IPS-18a (cell line): ENCODE measurements at regions not wholly inside any gene's neighbourhood (a gene's known extent, or its start where the extent isn't known, plus 50 kb on each side); places are given as distances from the start of the nearest gene placed in this dataset.
"Not testable (repeated sequence)": the region's sequence is repeated elsewhere in the genome, so short reads cannot be mapped to it uniquely, and the experiment has no call there.

Experiments used
- H3K27ac ChIP-seq: one replicate; pipeline ENCODE4 v1.5.1; 2013; ENCODE audit warnings: low read length
- H3K27me3 ChIP-seq: one replicate; pipeline ENCODE4 v1.6.1; 2013; ENCODE audit warnings: mild to moderate bottlenecking, low read length; ENCODE audit not compliant: control insufficient read depth, insufficient read depth
- H3K36me3 ChIP-seq: one replicate; pipeline ENCODE4 v1.6.1; 2013; ENCODE audit warnings: low read depth, low read length; ENCODE audit not compliant: control insufficient read depth
- H3K4me1 ChIP-seq: one replicate; pipeline ENCODE4 v1.6.1; 2013; ENCODE audit warnings: low read depth, low read length; ENCODE audit not compliant: control insufficient read depth
- H3K4me3 ChIP-seq: one replicate; pipeline ENCODE4 v1.5.1; 2013; ENCODE audit warnings: low read length
- H3K9ac ChIP-seq: one replicate; pipeline ENCODE4 v1.6.1; 2013; ENCODE audit warnings: mild to moderate bottlenecking, low read length, moderate library complexity
- H3K9me3 ChIP-seq: one replicate; pipeline ENCODE4 v1.6.1; 2013; ENCODE audit warnings: low read depth, low read length; ENCODE audit not compliant: control insufficient read depth

DNA sequence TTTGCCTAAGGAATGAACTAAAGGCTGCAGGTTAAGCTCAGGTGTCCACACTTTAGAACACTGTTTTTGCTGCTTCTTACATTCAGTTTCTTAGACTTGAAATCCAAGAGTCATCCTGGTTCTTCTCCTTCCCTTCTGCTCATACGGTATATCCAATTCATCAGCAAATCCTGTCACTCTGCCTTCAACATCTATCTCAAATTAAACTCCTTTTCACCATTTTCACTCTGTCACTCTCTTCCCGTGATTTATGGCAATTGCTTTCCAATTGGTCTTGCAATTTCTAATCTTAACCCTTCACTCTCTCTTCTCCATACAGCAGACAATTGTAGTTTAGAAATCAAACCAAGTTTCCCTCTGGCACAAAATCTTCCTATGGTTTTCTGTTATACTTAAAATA is 182.9 kb downstream of the MRPS30 start:
- Histone ChIP-seq H3K36me3 (no peaks in the 10 kb centered on the region), H3K4me3 (no peak overlapping the region), H3K27ac (no peak overlapping the region), H3K9me3 (peaks cover 13% of the 10 kb centered on the region), H3K9ac (no peak overlapping the region), H3K27me3 (no peaks in the 10 kb centered on the region), H3K4me1 (no peaks in the 10 kb centered on the region)

DNA sequence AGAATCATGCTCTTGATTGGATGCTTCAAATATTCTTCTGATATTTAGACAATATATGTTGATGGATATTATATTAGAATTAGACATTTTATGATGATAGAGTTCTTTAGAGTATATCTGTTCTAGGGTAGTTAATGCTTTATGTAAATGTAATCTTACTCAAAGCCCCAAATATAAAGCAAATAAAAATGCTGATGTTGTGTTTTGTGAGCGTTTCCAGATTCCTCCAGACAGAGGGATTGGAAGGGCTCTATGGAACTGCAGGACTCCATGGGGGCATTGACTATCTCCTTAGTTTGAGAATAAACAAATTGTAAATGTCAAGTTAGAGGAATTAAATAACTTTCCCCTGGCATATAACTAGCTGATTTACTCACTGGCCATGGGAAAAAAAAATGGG is 184.5 kb downstream of the MRPS30 start:
- peaks cover 13% of the 10 kb centered on the region for H3K9me3 ChIP-seq
- H3K27me3 ChIP-seq, result no peaks in the 10 kb centered on the region
- H3K4me1 ChIP-seq, result no peaks in the 10 kb centered on the region
- H3K27ac ChIP-seq, result no peak overlapping the region
- no peak overlapping the region for H3K9ac ChIP-seq
- no peak overlapping the region for H3K4me3 ChIP-seq
- no peaks in the 10 kb centered on the region for H3K36me3 ChIP-seq

DNA sequence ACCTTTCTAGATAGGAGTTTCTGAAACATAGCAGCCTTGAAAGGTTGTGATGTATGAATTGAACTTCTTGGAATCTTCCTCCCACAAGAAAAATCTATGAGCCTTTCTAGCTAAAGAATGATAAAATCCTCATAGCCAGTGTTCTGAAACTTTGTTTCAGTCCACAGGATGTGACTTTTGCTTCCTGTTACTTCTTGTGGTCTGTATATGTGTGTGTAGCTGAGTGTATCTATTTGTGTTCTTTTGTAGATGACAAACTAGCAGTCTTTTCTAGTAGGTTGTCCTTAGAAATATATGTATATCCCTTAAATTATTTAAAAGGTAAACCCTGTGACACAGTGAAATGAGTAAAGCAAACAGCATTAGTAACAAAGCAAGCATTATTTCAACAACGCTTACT is 188.8 kb downstream of the MRPS30 start:
- no peak overlapping the region for H3K4me3 ChIP-seq
- H3K27me3 ChIP-seq, result no peaks in the 10 kb centered on the region
- H3K4me1 ChIP-seq, result no peaks in the 10 kb centered on the region
- no peak overlapping the region for H3K27ac ChIP-seq
- no peaks in the 10 kb centered on the region for H3K9me3 ChIP-seq
- no peak overlapping the region for H3K9ac ChIP-seq
- H3K36me3 ChIP-seq, result no peaks in the 10 kb centered on the region

DNA sequence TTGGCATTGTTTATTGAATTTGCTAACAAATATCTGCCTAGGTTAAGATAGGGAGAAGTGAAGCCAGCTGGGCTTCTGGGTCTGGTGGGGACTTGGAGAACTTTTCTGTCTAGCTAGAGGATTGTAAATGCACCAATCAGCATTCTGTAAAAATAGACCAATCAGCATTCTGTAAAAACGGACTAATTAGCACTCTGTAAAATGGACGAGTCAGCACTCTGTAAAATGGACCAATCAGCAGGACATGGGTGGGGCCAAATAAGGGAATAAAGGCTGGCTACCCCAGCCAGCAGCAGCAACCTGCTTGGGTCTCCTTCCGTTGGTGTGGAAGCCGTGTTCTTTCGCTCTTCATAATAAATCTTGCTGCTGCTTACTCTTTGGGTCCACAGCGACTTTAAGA is 198.4 kb downstream of the MRPS30 start:
- H3K9ac ChIP-seq, H3K27me3 ChIP-seq, H3K4me3 ChIP-seq, H3K9me3 ChIP-seq, H3K27ac ChIP-seq, H3K4me1 ChIP-seq, H3K36me3 ChIP-seq: not testable (repeated sequence)

DNA sequence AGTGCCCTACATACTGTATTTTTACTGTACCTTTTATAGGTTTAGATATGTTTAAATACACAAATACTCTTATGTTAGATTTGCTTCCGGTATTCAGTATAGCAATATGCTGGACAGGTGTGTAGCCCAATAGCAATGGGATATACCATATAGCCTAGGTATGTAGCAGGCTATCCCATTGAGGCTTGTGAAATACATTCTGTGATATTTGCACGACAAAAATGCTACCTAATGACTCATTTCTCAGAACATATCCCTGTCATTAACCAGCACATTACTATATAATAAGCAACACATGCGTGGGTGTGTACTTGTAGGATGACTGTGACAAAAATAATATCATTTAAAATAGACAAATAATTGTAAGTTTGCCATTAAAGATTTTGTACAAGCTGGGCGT is 208.8 kb downstream of the MRPS30 start:
- no peak overlapping the region for H3K27ac ChIP-seq
- no peaks in the 10 kb centered on the region for H3K9me3 ChIP-seq
- no peak overlapping the region for H3K9ac ChIP-seq
- no peak overlapping the region for H3K4me3 ChIP-seq
- H3K36me3 ChIP-seq, result no peaks in the 10 kb centered on the region
- H3K27me3 ChIP-seq, result no peaks in the 10 kb centered on the region
- no peaks in the 10 kb centered on the region for H3K4me1 ChIP-seq

DNA sequence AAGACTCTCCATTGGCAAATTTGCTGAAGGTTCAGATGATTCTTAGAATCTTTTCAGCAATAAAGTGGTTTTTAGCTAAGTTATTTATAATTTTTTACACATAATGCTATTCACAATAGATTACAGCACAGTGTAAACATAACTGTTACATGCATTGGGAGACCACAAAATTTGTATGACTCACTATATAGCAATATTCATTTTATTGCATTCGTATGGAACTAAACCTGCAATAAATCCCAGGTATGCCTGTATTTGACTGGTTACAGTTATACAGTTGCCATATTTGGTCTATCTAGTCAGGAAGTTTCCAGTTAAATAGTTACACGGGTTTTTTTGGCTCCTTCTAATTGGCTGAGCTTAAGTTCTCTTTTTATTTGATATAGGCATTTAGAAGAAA is 220.8 kb downstream of the MRPS30 start:
- Histone ChIP-seq H3K9ac (no peak overlapping the region), H3K4me1 (no peaks in the 10 kb centered on the region), H3K9me3 (no peaks in the 10 kb centered on the region), H3K27ac (no peak overlapping the region), H3K27me3 (no peaks in the 10 kb centered on the region), H3K36me3 (no peaks in the 10 kb centered on the region), H3K4me3 (no peak overlapping the region)

DNA sequence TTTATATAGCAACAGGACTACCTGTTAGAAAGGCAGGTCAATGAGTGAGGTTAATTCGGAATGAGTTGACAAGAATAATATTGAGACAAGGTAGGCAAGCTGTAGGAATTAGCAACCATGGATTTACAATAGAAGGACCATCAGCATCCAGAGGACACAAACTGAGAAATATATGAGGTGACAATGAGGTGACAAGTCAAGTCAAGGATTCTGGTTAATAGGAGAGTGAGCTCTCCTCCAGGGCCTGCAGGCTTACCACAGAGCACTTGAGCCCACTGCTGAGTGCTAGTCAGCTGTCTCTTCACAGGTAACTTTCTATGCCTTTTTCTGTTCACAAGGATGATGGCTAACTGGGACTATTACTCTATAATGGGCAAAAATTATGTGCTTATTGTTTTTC is 227.2 kb downstream of the MRPS30 start:
- no peaks in the 10 kb centered on the region for H3K36me3 ChIP-seq
- H3K9me3 ChIP-seq, result no peaks in the 10 kb centered on the region
- no peak overlapping the region for H3K27ac ChIP-seq
- H3K9ac ChIP-seq, result no peak overlapping the region
- H3K27me3 ChIP-seq, result no peaks in the 10 kb centered on the region
- H3K4me3 ChIP-seq, result no peak overlapping the region
- peaks cover 7% of the 10 kb centered on the region for H3K4me1 ChIP-seq

DNA sequence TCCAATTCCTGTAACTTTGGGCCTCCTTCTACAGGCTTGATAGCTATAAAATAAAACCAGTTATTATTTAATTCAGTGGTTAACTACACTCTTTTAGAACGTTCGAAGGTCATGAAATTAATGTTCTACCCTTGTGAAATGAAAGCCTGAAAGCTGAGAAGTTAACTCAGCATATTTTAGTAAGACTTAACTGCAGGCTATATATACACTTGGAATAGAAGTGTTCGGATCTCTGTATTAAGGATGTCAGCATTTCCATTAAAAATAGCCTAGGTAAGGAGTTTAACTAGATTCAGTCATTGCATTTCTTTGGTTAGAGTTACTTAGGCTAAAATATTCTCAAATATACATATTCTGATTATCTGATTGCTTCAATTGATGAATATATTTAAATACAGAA is 229.2 kb downstream of the MRPS30 start:
- H3K9ac ChIP-seq, result no peak overlapping the region
- H3K27me3 ChIP-seq, result no peaks in the 10 kb centered on the region
- H3K4me3 ChIP-seq, result no peak overlapping the region
- no peak overlapping the region for H3K27ac ChIP-seq
- H3K4me1 ChIP-seq, result peaks cover 7% of the 10 kb centered on the region
- H3K9me3 ChIP-seq, result no peaks in the 10 kb centered on the region
- no peaks in the 10 kb centered on the region for H3K36me3 ChIP-seq

DNA sequence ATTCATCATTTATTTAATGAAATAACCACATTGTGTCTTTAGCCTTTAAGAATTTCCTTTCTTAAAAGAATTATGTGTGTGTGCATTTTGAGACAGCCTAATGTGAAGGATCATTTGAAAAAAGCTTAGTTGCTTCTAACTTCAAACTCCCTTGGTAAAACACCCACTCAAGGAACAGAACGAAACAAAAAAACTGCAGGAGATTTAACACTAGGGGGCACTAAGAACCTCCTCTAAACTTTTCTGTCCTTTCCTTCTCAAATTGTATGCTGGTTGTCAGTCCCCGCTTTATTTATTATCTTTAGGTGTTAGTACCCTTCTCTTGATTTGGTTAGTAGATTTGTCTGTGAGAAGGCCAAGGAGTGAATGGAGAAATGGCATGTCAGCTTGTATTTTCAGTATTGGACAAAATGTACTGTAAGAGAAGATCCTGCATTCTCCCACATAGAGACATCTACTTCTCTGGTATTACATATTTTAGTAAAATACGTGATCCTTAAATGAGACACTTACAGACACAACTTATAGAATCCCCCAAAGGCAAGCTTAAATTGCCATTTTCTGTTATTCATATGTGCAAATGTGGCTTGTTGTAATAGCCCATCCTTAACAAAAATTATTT is 229.7 kb downstream of the MRPS30 start:
- Histone ChIP-seq H3K4me3 (no peak overlapping the region), H3K27ac (no peak overlapping the region), H3K27me3 (no peaks in the 10 kb centered on the region), H3K9me3 (no peaks in the 10 kb centered on the region), H3K9ac (no peak overlapping the region), H3K4me1 (peaks cover 7% of the 10 kb centered on the region), H3K36me3 (no peaks in the 10 kb centered on the region)

DNA sequence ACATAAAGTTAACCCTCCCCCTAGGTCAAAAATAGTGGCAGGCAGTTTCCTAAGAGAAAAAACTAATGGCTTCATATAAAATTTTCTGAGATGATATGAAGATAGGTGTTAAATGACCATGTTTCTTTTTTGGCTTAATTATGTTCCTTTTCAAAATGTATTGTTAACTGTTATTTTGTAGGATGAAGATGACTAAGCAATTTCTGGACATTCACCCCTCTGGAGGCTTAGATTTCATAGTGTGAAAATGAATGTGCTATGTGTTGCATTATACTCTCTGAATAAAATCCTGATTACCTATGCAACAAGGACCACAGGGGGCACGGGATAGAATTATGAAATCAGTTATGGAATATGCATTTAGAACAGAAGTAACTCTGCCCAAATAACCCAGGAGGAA is 233.5 kb downstream of the MRPS30 start:
- H3K27ac ChIP-seq, result no peak overlapping the region
- no peaks in the 10 kb centered on the region for H3K27me3 ChIP-seq
- no peak overlapping the region for H3K4me3 ChIP-seq
- H3K9me3 ChIP-seq, result no peaks in the 10 kb centered on the region
- no peaks in the 10 kb centered on the region for H3K36me3 ChIP-seq
- H3K9ac ChIP-seq, result no peak overlapping the region
- peaks cover 7% of the 10 kb centered on the region for H3K4me1 ChIP-seq

DNA sequence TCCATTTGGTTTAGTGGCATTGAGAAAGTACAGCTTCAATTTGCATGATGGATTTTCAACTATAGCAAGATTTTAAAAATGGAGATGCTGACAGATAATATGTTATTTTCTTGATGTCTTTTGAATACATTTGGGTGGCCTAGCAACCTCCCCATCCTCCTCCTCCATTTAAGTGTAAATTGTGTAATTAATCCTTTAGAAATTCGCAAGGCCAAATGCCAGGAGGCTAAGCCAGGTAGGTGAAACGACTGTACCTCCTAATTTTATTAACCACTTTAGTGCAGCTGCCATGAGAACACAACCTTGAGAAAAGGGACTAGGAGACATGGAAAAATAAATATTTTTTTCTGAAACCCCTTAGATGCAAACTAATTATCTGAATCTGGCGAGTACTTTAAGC is 248.8 kb downstream of the MRPS30 start:
- Histone ChIP-seq H3K36me3 (no peaks in the 10 kb centered on the region), H3K9ac (no peak overlapping the region), H3K4me3 (no peak overlapping the region), H3K27ac (peak overlapping the region; percentile 52), H3K9me3 (no peaks in the 10 kb centered on the region), H3K27me3 (no peaks in the 10 kb centered on the region), H3K4me1 (peaks cover 47% of the 10 kb centered on the region)

DNA sequence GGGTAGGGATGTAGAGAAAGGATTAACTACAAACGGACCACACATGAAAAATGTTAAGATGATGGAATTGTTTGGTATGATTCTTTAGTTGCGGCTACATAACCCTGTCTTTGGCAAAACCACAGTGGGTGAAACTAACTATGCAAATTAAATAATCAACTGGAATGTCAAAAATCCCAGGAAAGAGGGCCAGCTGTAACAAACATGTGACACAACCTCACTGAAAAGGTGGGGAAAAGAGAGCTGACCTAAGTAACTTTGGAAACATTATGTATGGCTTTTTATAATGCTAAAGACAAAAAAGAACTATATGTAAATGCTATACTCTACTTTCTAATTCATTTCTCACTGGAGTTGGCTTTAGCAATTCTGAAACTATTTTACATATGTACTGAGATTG is 252.0 kb downstream of the MRPS30 start:
- Histone ChIP-seq H3K4me3 (no peak overlapping the region), H3K36me3 (no peaks in the 10 kb centered on the region), H3K27me3 (no peaks in the 10 kb centered on the region), H3K9ac (no peak overlapping the region), H3K27ac (peak overlapping the region; percentile 80), H3K4me1 (peaks cover 42% of the 10 kb centered on the region), H3K9me3 (no peaks in the 10 kb centered on the region)
